ENCODE measurements at regions not wholly inside any gene's neighbourhood (a gene's known extent, or its start where the extent isn't known, plus 50 kb on each side); places are given as distances from the start of the nearest gene placed in this dataset.
A peak's percentile ranks its signal among the peaks of the same experiment; 100 is the strongest.

DNA sequence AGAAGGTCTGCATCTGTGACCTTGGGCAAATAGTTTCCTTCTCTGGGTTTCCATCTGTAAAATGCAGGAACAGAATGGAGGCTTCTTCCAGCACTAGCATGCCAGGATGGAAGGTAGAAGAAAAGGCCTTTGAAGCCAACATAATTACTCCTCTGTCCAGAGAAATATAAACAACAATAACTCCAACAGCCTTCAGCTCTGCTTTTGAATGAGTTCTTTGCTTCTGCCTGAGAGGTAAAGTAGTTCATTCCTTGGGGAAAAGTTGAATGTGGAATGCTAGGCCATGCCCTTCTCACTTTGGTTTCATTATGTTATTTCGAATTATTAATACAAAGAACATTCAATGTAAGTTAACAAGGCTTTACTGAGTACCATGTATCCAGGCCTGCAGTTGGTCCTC lies 61.2 kb upstream of the BLID start:
- Histone ChIP-seq H3K4me3 (ENCODE audit: low read length in 2 of 2) (no peak overlapping the region), H3K9me3 (ENCODE audit: control insufficient read depth in 1 of 2, low read length in 2 of 2) (no peaks in the 10 kb centered on the region), H3K4me1 (ENCODE audit: insufficient read depth, low read length) (no peaks in the 10 kb centered on the region), H3K36me3 (ENCODE audit: insufficient read depth, low read length) (no peaks in the 10 kb centered on the region), H3K27ac (ENCODE audit: low read depth, low read length) (no peak overlapping the region), H3K27me3 (ENCODE audit: insufficient read depth, low read length) (no peaks in the 10 kb centered on the region)
- H3K4me1 Mint-ChIP-seq: no peaks in the 10 kb centered on the region
- H3K4me3 Mint-ChIP-seq: no peak overlapping the region
- H3K27me3 Mint-ChIP-seq: peaks cover 0 to 6% of the 10 kb centered on the region in 2 donors
- CTCF ChIA-PET (ENCODE audit: partially characterized antibody): no interaction called here
- intact Hi-C loops (cut with micrococcal nuclease): no loop called here
- no peaks in the 10 kb centered on the region for H3K36me3 Mint-ChIP-seq
- DNase-seq: no peak
- peaks cover 0 to 2% (median 0%) of the 10 kb centered on the region in 8 donors for H3K9me3 Mint-ChIP-seq
- POLR2A ChIA-PET (ENCODE audit: partially characterized antibody): no interaction called here
- H3K27ac Mint-ChIP-seq: no peak overlapping the region

DNA sequence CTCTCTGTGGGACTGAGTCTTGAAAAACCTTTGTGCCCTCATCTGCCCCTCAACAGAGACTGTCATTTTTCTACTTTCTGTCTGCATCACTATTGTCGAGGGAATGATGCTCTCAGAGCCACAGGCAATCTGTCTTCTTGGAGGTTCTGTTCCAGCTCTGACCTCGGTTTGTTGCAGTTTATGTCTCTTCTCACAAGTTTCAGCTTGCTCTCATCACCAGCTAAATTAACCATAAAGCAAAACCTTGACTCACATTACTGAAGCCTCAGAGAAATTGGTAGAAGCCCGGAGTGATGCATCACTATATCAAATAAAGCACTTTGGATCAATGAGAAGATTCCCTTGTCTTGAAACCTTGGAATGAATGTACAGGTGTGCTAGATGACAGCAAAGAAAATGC lies 60.6 kb upstream of the BLID start:
- Mint-ChIP-seq H3K4me3 (no peak overlapping the region), H3K27ac (no peak overlapping the region), H3K9me3 (peaks cover 0 to 2% (median 0%) of the 10 kb centered on the region in 8 donors), H3K4me1 (no peaks in the 10 kb centered on the region), H3K36me3 (no peaks in the 10 kb centered on the region), H3K27me3 (peaks cover 0 to 6% of the 10 kb centered on the region in 2 donors)
- POLR2A ChIA-PET (ENCODE audit: partially characterized antibody): no interaction called here
- DNase-seq: no peak
- H3K27ac ChIP-seq (ENCODE audit: low read depth, low read length): no peak overlapping the region
- intact Hi-C loops (cut with micrococcal nuclease): no loop called here
- no peak overlapping the region for H3K4me3 ChIP-seq (ENCODE audit: low read length in 2 of 2)
- CTCF ChIA-PET (ENCODE audit: partially characterized antibody): no interaction called here
- no peaks in the 10 kb centered on the region for H3K36me3 ChIP-seq (ENCODE audit: insufficient read depth, low read length)
- no peaks in the 10 kb centered on the region for H3K9me3 ChIP-seq (ENCODE audit: control insufficient read depth in 1 of 2, low read length in 2 of 2)
- no peaks in the 10 kb centered on the region for H3K4me1 ChIP-seq (ENCODE audit: insufficient read depth, low read length)
- H3K27me3 ChIP-seq (ENCODE audit: insufficient read depth, low read length): no peaks in the 10 kb centered on the region

DNA sequence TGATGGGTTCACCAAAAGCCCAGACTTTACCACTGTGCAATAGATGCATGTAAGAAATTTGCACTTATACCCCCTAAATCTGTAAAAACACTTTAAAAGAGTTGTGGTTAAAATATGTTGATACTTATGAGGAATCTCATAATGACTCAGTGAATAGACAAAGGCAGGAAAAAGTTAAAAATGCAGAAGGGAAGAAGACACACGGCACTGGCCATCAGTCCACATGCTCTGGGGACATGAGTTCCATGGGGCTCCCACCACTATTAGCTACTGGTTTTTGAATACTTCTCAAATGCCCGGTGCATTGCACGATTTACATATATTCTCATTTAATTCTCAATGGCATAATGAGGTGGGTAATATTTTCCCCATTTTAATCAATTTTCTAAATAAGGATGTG lies 59.3 kb upstream of the BLID start:
- DNase-seq: no peak
- Mint-ChIP-seq H3K27me3 (peaks cover 0 to 6% of the 10 kb centered on the region in 2 donors), H3K4me1 (no peaks in the 10 kb centered on the region), H3K27ac (no peak overlapping the region), H3K9me3 (peaks cover 0 to 5% (median 0%) of the 10 kb centered on the region in 8 donors), H3K4me3 (no peak overlapping the region), H3K36me3 (no peaks in the 10 kb centered on the region)
- ChIA-PET POLR2A (ENCODE audit: partially characterized antibody) (no interaction called here), CTCF (ENCODE audit: partially characterized antibody) (no interaction called here)
- Histone ChIP-seq H3K27me3 (ENCODE audit: insufficient read depth, low read length) (no peaks in the 10 kb centered on the region), H3K36me3 (ENCODE audit: insufficient read depth, low read length) (no peaks in the 10 kb centered on the region), H3K4me3 (ENCODE audit: low read length in 2 of 2) (no peak overlapping the region), H3K27ac (ENCODE audit: low read depth, low read length) (no peak overlapping the region), H3K9me3 (ENCODE audit: control insufficient read depth in 1 of 2, low read length in 2 of 2) (no peaks in the 10 kb centered on the region), H3K4me1 (ENCODE audit: insufficient read depth, low read length) (no peaks in the 10 kb centered on the region)
- intact Hi-C loops (cut with micrococcal nuclease): no loop called here

DNA sequence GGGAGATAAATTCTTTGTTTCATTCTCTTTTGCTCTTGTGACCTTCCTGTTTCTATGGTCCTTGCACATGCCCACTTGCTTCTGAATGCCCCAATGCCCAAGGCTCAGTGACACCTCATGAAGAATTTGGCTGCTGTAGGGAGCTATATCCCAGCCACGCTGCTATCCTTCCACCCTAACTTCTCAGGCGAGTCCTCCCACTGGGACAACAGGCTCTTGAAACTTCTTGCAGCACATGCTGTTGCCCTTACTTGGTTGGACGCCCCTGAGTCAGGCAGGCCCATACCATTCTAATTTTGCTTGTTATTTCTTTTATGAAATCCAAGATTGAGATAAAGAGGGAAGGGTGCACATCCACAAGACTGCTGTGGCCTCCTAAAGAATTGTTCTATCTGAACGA lies 57.6 kb upstream of the BLID start:
- H3K27ac Mint-ChIP-seq: no peak overlapping the region
- POLR2A ChIA-PET (ENCODE audit: partially characterized antibody): no interaction called here
- no peaks in the 10 kb centered on the region for H3K4me1 ChIP-seq (ENCODE audit: insufficient read depth, low read length)
- H3K4me1 Mint-ChIP-seq: no peaks in the 10 kb centered on the region
- no peak overlapping the region for H3K4me3 ChIP-seq (ENCODE audit: low read length in 2 of 2)
- H3K27me3 Mint-ChIP-seq: peaks cover 0 to 3% of the 10 kb centered on the region in 2 donors
- intact Hi-C loops (cut with micrococcal nuclease): no loop called here
- H3K36me3 ChIP-seq (ENCODE audit: insufficient read depth, low read length): no peaks in the 10 kb centered on the region
- no peaks in the 10 kb centered on the region for H3K27me3 ChIP-seq (ENCODE audit: insufficient read depth, low read length)
- peaks cover 0 to 5% (median 0%) of the 10 kb centered on the region in 8 donors for H3K9me3 Mint-ChIP-seq
- no peak for DNase-seq
- CTCF ChIA-PET (ENCODE audit: partially characterized antibody): no interaction called here
- H3K4me3 Mint-ChIP-seq: no peak overlapping the region
- no peak overlapping the region for H3K27ac ChIP-seq (ENCODE audit: low read depth, low read length)
- no peaks in the 10 kb centered on the region for H3K36me3 Mint-ChIP-seq
- no peaks in the 10 kb centered on the region for H3K9me3 ChIP-seq (ENCODE audit: control insufficient read depth in 1 of 2, low read length in 2 of 2)

DNA sequence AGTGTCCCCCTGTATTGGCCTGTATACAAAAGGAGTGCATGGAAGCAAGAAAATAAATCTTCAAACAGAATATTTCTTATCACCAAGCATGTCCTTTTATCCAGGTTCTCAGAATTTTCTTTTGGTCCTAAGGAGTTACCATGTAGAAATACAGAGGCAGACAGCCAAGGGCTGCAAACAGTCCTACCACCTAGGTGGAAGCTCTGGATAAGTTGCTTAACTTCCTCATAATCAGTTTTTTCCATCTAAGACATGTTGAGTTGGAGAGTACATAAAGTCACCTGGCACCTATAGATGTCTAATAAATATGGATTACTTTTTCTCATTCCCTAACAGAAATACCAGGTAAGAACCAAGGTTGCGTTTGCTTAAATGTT lies 57.0 kb upstream of the BLID start:
- Mint-ChIP-seq H3K4me3 (no peak overlapping the region), H3K27ac (no peak overlapping the region), H3K36me3 (no peaks in the 10 kb centered on the region), H3K9me3 (peaks cover 0 to 5% (median 0%) of the 10 kb centered on the region in 8 donors), H3K4me1 (no peaks in the 10 kb centered on the region), H3K27me3 (peaks cover 0 to 3% of the 10 kb centered on the region in 2 donors)
- Histone ChIP-seq H3K27me3 (ENCODE audit: insufficient read depth, low read length) (no peaks in the 10 kb centered on the region), H3K4me1 (ENCODE audit: insufficient read depth, low read length) (no peaks in the 10 kb centered on the region), H3K36me3 (ENCODE audit: insufficient read depth, low read length) (no peaks in the 10 kb centered on the region), H3K9me3 (ENCODE audit: control insufficient read depth in 1 of 2, low read length in 2 of 2) (no peaks in the 10 kb centered on the region), H3K4me3 (ENCODE audit: low read length in 2 of 2) (no peak overlapping the region), H3K27ac (ENCODE audit: low read depth, low read length) (no peak overlapping the region)
- no peak for DNase-seq
- intact Hi-C loops (cut with micrococcal nuclease): no loop called here
- POLR2A ChIA-PET (ENCODE audit: partially characterized antibody): no interaction called here
- CTCF ChIA-PET (ENCODE audit: partially characterized antibody): no interaction called here

DNA sequence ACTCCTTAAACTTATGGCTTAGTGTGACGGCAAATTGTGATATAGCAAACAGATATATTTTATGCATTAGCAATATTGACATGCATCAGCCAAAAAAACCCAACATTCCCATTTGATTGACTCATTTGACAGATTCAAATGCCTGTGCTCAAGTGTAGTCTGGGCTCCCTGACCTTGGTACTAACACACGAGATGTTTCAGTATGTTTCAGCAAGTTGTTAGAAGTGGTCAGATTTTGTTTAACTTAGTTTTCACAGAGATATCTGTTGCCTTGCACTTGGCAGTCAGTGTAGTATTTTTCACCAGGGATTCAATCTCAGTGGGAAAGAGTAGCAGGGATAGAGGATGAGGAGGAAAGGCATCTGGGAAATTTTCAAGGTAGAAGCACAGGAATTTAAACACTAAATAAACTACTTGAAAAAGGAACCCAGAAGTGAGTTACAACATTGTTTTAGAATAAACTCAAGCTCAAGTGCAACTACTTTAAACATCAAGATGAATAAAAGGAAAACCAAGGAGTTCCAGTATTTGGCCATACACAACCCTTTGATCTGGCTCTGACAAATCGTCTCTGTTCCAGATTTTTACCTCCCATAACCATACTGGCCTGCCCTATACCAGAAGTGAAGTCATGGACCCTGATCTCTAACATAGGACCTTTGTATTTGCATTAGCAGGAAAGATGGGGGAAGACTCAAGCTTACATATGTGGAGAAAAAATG lies 56.5 kb upstream of the BLID start:
- Histone ChIP-seq H3K4me3 (ENCODE audit: low read length in 2 of 2) (no peak overlapping the region), H3K27ac (ENCODE audit: low read depth, low read length) (no peak overlapping the region), H3K9me3 (ENCODE audit: control insufficient read depth in 1 of 2, low read length in 2 of 2) (no peaks in the 10 kb centered on the region), H3K27me3 (ENCODE audit: insufficient read depth, low read length) (no peaks in the 10 kb centered on the region), H3K4me1 (ENCODE audit: insufficient read depth, low read length) (no peaks in the 10 kb centered on the region), H3K36me3 (ENCODE audit: insufficient read depth, low read length) (no peaks in the 10 kb centered on the region)
- DNase-seq: no peak
- no peaks in the 10 kb centered on the region for H3K4me1 Mint-ChIP-seq
- no peak overlapping the region for H3K27ac Mint-ChIP-seq
- CTCF ChIA-PET (ENCODE audit: partially characterized antibody): no interaction called here
- H3K9me3 Mint-ChIP-seq: peaks cover 0 to 5% (median 0%) of the 10 kb centered on the region in 8 donors
- intact Hi-C loops (cut with micrococcal nuclease): no loop called here
- peaks cover 0 to 5% of the 10 kb centered on the region in 2 donors for H3K27me3 Mint-ChIP-seq
- POLR2A ChIA-PET (ENCODE audit: partially characterized antibody): no interaction called here
- no peaks in the 10 kb centered on the region for H3K36me3 Mint-ChIP-seq
- no peak overlapping the region for H3K4me3 Mint-ChIP-seq

DNA sequence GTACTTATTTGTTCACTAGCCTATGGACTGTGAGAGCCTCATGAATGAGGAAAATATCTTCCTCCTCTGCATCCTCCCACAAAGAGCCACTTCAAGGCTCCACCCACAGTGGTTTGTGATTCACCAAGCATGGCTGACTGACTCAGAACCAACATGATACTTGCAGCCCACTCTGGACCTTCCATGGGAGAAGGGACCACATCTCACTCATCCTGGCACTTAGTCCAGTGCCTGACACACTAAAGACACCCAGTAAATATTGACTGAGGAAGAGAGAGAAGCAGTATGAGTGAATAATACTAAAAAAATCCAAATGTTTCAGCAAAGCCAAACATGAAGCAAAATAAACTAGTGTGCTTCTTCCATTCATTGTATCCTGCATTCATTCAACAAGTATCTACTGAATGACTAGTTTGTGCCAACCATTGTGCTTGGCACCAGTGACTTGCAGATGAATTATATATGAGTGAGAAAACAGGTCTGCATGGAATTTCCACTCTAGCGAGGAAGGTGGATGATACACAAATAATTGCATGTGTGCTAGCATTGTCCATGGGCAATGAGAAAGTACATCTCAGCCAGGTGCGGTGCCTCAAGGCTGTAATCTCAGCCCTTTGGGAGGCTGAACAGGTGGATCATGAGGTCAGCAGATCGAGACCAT lies 54.9 kb upstream of the BLID start:
- CTCF ChIA-PET (ENCODE audit: partially characterized antibody): no interaction called here
- no peaks in the 10 kb centered on the region for H3K36me3 Mint-ChIP-seq
- intact Hi-C loops (cut with micrococcal nuclease): no loop called here

More for the DNA sequence above, 54.9 kb upstream of the BLID start:
- H3K4me1 ChIP-seq (ENCODE audit: insufficient read depth, low read length): no peaks in the 10 kb centered on the region
- Mint-ChIP-seq H3K27me3 (peaks cover 0 to 3% of the 10 kb centered on the region in 2 donors), H3K27ac (no peak overlapping the region), H3K4me1 (no peaks in the 10 kb centered on the region), H3K9me3 (peaks cover 0 to 7% (median 0%) of the 10 kb centered on the region in 8 donors), H3K4me3 (no peak overlapping the region)
- POLR2A ChIA-PET (ENCODE audit: partially characterized antibody): no interaction called here
- H3K27me3 ChIP-seq (ENCODE audit: insufficient read depth, low read length): no peaks in the 10 kb centered on the region
- no peaks in the 10 kb centered on the region for H3K9me3 ChIP-seq (ENCODE audit: control insufficient read depth in 1 of 2, low read length in 2 of 2)
- H3K27ac ChIP-seq (ENCODE audit: low read depth, low read length): no peak overlapping the region
- H3K4me3 ChIP-seq (ENCODE audit: low read length in 2 of 2): no peak overlapping the region
- no peaks in the 10 kb centered on the region for H3K36me3 ChIP-seq (ENCODE audit: insufficient read depth, low read length)
- peak in 1 of 5 donors; percentile 13 for DNase-seq
